PC-3 (cell line): ENCODE measurements at regions not wholly inside any gene's neighbourhood (a gene's known extent, or its start where the extent isn't known, plus 50 kb on each side); places are given as distances from the start of the nearest gene placed in this dataset.

ENCODE experiments used
- ATAC-seq: fragments of 200-7000 bp; cut with Tn5 transposase; 2 replicates; pipeline ENCODE4 v1.9.1; 2020; ENCODE audit warnings: mild to moderate bottlenecking, moderate library complexity
- BruUV-seq: library from RNA; stranded (reverse); fragments of 400-500 nt; replicated peaks from 2 replicates; lab custom pipeline; 2021; lab: Mats Ljungman, UMichigan
- CTCF ChIA-PET: fragments of 300-600 bp; sonication (Branson Sonifier 250); formaldehyde crosslinking; loops from one replicate; lab custom pipeline; 2022; ENCODE audit warnings: antibody characterized with exemption; lab: Charles Lee
- POLR2A ChIA-PET: fragments of 300-600 bp; sonication (Branson Sonifier 250); formaldehyde crosslinking; loops from one replicate; lab custom pipeline; 2022; ENCODE audit warnings: antibody characterized with exemption; ENCODE audit not compliant: unreplicated experiment; lab: Charles Lee
- DNase-seq: peaks from one replicate; pipeline ENCODE4 v3.0.0-alpha.2; 2015
- H2AFZ ChIP-seq: fragments of 300-600 bp; sonication (generic); 2 replicates; pipeline ENCODE4 v1.6.0; 2016; ENCODE audit warnings: antibody characterized with exemption, low read length
- H3F3A ChIP-seq: fragments of 300-600 bp; sonication (generic); one replicate; pipeline ENCODE4 v1.6.0; 2017; ENCODE audit warnings: antibody characterized with exemption, low read length, control low read depth, mild to moderate bottlenecking; ENCODE audit not compliant: unreplicated experiment
- H3K27ac ChIP-seq: fragments of 300-600 bp; sonication (generic); 2 replicates; pipeline ENCODE4 v1.5.1; 2016; ENCODE audit warnings: mild to moderate bottlenecking, low read length
- H3K27me3 ChIP-seq: fragments of 300-600 bp; sonication (generic); 2 replicates; pipeline ENCODE4 v1.6.1; 2016; ENCODE audit warnings: low read length, mixed read lengths
- H3K36me3 ChIP-seq: fragments of 300-600 bp; sonication (generic); 2 replicates; pipeline ENCODE4 v1.6.1; 2016; ENCODE audit warnings: low read depth, mixed run types, low read length, mixed read lengths
- H3K4me1 ChIP-seq: fragments of 300-600 bp; sonication (generic); 2 replicates; pipeline ENCODE4 v1.5.1; 2016; ENCODE audit warnings: low read length; ENCODE audit not compliant: insufficient read depth
- H3K4me2 ChIP-seq: fragments of 300-600 bp; sonication (generic); 2 replicates; pipeline ENCODE4 v1.6.0; 2016; ENCODE audit warnings: low read length
- H3K4me3 ChIP-seq: fragments of 300-600 bp; sonication (generic); 2 replicates; pipeline ENCODE4 v1.5.1; 2016; ENCODE audit warnings: mild to moderate bottlenecking, low read length, mixed read lengths
- H3K79me2 ChIP-seq: fragments of 300-600 bp; sonication (generic); 2 replicates; pipeline ENCODE4 v1.6.1; 2017; ENCODE audit warnings: low read length, mixed read lengths
- H3K9ac ChIP-seq: fragments of 300-600 bp; sonication (generic); 2 replicates; pipeline ENCODE4 v1.6.0; 2016; ENCODE audit warnings: mild to moderate bottlenecking, low read length
- H3K9me2 ChIP-seq: fragments of 300-600 bp; sonication (generic); replicated peaks from 2 replicates; pipeline ENCODE4 v1.6.1; 2016; ENCODE audit warnings: mixed run types, low read length, mixed read lengths
- H3K9me3 ChIP-seq: fragments of 300-600 bp; sonication (generic); 2 replicates; pipeline ENCODE4 v1.6.1; 2016; ENCODE audit warnings: low read length, mixed read lengths
- H4K20me1 ChIP-seq: fragments of 300-600 bp; sonication (generic); 2 replicates; pipeline ENCODE4 v1.6.1; 2016; ENCODE audit warnings: low read length, mixed read lengths
- EZH2 ChIP-seq: fragments of 300-600 bp; sonication (generic); IDR thresholded peaks from one replicate; pipeline ENCODE4 v1.6.1; 2017; ENCODE audit warnings: antibody characterized with exemption, mild to moderate bottlenecking, low read length; ENCODE audit not compliant: unreplicated experiment
- EZH2phosphoT487 ChIP-seq: fragments of 300-600 bp; sonication (generic); IDR thresholded peaks from 2 replicates; pipeline ENCODE4 v1.6.1; 2018; ENCODE audit warnings: mild to moderate bottlenecking, antibody characterized with exemption, low read length, borderline replicate concordance
- intact Hi-C: fragments of 100-400 bp; cut with micrococcal nuclease; formaldehyde crosslinking; loops from 2 replicates; pipeline ENCODE4 v1.9.0; 2023
- TF ChIP-seq, protein P1 (sequence below): fragments of 300-600 bp; sonication (generic); conservative IDR thresholded peaks from 2 replicates; pipeline ENCODE4 v1.5.1; 2017; ENCODE audit warnings: antibody characterized with exemption, low read depth, mild to moderate bottlenecking, low read length

GRCh38 chr12:17579205-17580026, 510.6 kb downstream of the RERGL start:
- Histone ChIP-seq H3K4me3 (no peak overlapping the region), H3K4me1 (no peaks in the 10 kb centered on the region), H3K27me3 (no peaks in the 10 kb centered on the region), H3F3A (no peaks in the 10 kb centered on the region), H3K27ac (no peak overlapping the region), H3K9me2 (no peaks in the 10 kb centered on the region), H3K9ac (no peak overlapping the region), H3K79me2 (no peaks in the 10 kb centered on the region), H3K36me3 (no peaks in the 10 kb centered on the region), H2AFZ (no peak overlapping the region), H3K9me3 (no peaks in the 10 kb centered on the region), H4K20me1 (no peaks in the 10 kb centered on the region), H3K4me2 (no peak overlapping the region)
- no TSS peak for BruUV-seq
- POLR2A ChIA-PET: no interaction called here
- no peak for ATAC-seq
- no peak for TF ChIP-seq EZH2
- no peak for TF ChIP-seq EZH2phosphoT487
- TF ChIP-seq, protein P1, sequence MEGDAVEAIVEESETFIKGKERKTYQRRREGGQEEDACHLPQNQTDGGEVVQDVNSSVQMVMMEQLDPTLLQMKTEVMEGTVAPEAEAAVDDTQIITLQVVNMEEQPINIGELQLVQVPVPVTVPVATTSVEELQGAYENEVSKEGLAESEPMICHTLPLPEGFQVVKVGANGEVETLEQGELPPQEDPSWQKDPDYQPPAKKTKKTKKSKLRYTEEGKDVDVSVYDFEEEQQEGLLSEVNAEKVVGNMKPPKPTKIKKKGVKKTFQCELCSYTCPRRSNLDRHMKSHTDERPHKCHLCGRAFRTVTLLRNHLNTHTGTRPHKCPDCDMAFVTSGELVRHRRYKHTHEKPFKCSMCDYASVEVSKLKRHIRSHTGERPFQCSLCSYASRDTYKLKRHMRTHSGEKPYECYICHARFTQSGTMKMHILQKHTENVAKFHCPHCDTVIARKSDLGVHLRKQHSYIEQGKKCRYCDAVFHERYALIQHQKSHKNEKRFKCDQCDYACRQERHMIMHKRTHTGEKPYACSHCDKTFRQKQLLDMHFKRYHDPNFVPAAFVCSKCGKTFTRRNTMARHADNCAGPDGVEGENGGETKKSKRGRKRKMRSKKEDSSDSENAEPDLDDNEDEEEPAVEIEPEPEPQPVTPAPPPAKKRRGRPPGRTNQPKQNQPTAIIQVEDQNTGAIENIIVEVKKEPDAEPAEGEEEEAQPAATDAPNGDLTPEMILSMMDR: no peak
- DNase-seq: no peak
- intact Hi-C loops: no loop called here
- CTCF ChIA-PET: no interaction called here

GRCh38 chr12:17577405-17577804, 512.6 kb downstream of the RERGL start:
- no peak overlapping the region for H3K4me2 ChIP-seq
- H3K27ac ChIP-seq: no peak overlapping the region
- H4K20me1 ChIP-seq: no peaks in the 10 kb centered on the region
- H3K4me3 ChIP-seq: no peak overlapping the region
- no peak overlapping the region for H3K9ac ChIP-seq
- H3K36me3 ChIP-seq: no peaks in the 10 kb centered on the region
- H3K9me2 ChIP-seq: no peaks in the 10 kb centered on the region
- no peaks in the 10 kb centered on the region for H3K79me2 ChIP-seq
- no TSS peak for BruUV-seq
- POLR2A ChIA-PET: no interaction called here
- H3F3A ChIP-seq: no peaks in the 10 kb centered on the region
- DNase-seq: no peak
- CTCF ChIA-PET: no interaction called here
- H2AFZ ChIP-seq: no peak overlapping the region
- no peak for ATAC-seq
- intact Hi-C loops: no loop called here
- H3K9me3 ChIP-seq: no peaks in the 10 kb centered on the region
- no peaks in the 10 kb centered on the region for H3K4me1 ChIP-seq
- H3K27me3 ChIP-seq: no peaks in the 10 kb centered on the region
- TF ChIP-seq EZH2phosphoT487 (no peak), EZH2 (no peak)
- TF ChIP-seq, protein P1: no peak

- Histone ChIP-seq H3K27ac (no peak overlapping the region), H3K9me2 (no peaks in the 10 kb centered on the region), H4K20me1 (no peaks in the 10 kb centered on the region), H2AFZ (no peak overlapping the region), H3K79me2 (no peaks in the 10 kb centered on the region), H3K9ac (no peak overlapping the region), H3K4me3 (no peak overlapping the region), H3K4me2 (no peak overlapping the region), H3K4me1 (no peaks in the 10 kb centered on the region), H3K27me3 (no peaks in the 10 kb centered on the region), H3K9me3 (no peaks in the 10 kb centered on the region), H3F3A (no peaks in the 10 kb centered on the region), H3K36me3 (no peaks in the 10 kb centered on the region)
- BruUV-seq: no TSS peak
- DNase-seq (no peak), ATAC-seq (no peak)
- ChIA-PET POLR2A (no interaction called here), CTCF (no interaction called here)
- TF ChIP-seq, protein P1: no peak
- TF ChIP-seq EZH2phosphoT487 (no peak), EZH2 (no peak)
- intact Hi-C loops: no loop called here
These were observed 517.7 kb downstream of the RERGL start for GRCh38 chr12:17572250-17572649.
